NCI-H2107 (cell line): ENCODE measurements at regions not wholly inside any gene's neighbourhood (a gene's known extent, or its start where the extent isn't known, plus 50 kb on each side); places are given as distances from the start of the nearest gene placed in this dataset.

Source experiments
- DNase-seq: peaks from one replicate; lab custom pipeline; 2025; lab: John Stamatoyannopoulos, UW

GRCh38 chr2:175463589-175464310, 282.2 kb upstream of the ATP5MC3 start:
- no peak for DNase-seq

- no peak for DNase-seq
Observed at GRCh38 chr2:175463169-175463568, 281.7 kb upstream of the ATP5MC3 start.

- DNase-seq = no peak
Observed at GRCh38 chr2:175462246-175462645, 280.7 kb upstream of the ATP5MC3 start.

GRCh38 chr2:175461839-175462238, 280.3 kb upstream of the ATP5MC3 start:
- no peak for DNase-seq

DNA sequence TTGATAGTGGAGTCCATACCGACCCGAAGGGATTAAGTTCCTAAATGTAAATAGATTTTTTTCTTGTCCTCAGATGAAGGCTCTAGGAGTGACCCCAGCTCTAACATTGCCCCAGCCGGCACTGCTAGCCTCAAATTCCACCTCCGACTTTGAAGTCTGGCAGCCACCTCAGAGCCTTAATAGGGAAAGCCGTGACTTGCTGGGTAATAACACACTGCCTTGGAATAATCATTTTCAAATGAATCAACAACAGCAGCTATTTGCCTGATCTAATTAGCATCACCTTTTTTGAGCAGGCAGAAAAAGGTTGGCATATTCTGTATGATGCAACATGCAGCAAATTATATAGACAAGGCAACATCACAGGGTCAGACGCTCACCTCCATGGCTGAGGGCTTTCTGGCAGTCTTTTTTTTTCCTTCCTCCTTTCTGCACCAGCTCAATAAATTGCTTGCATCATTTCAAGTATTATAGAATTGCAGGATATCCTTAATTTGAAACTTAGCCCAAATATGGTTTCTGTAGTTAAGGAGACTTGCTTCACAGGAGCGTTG, 276.5 kb upstream of the ATP5MC3 start:
- no peak for DNase-seq

GRCh38 chr2:175454953-175455389, 273.5 kb upstream of the ATP5MC3 start:
- no peak for DNase-seq

DNA sequence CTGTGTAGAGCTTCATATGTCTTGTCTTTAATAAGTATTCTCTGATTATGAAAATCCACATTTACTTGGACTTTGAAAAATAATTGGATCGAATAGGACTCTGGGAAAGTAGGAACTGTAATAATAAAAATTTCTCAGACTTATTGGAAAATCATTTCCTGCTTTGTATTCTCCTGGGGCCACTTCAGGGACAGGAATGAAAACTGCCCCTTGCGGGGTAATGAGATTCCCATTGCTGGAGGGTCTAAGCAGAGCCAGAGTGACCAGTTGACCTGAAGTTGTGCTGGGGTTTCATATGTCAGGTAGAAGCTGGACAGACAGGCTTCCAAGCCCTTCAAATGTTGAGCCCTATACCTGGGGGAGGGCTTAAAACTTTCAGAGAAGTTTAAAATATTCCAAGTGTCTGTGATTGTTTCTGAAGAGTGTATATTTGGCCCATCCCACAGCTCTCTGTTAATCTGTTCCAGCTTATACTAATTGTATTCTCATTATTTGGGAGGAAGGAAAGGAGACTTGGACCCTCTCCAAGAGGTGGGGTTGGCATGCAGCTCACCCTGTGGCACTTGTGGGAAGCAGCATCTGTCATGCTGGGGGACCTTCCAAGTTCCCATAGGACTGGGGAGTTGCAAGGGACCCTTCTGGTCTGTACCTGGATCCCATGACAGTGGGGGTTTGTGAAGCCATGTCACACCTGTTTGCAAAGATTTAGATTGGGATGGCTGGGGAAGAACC, 268.7 kb upstream of the ATP5MC3 start:
- no peak for DNase-seq

GRCh38 chr2:175449616-175450015, 268.1 kb upstream of the ATP5MC3 start:
- DNase-seq = no peak

- no peak for DNase-seq
Observed at GRCh38 chr2:175446201-175446600, 264.7 kb upstream of the ATP5MC3 start.

- DNase-seq = no peak
Observed at GRCh38 chr2:175445281-175445680, 263.8 kb upstream of the ATP5MC3 start.

GRCh38 chr2:175442441-175442840, 260.9 kb upstream of the ATP5MC3 start:
- no peak for DNase-seq

DNA sequence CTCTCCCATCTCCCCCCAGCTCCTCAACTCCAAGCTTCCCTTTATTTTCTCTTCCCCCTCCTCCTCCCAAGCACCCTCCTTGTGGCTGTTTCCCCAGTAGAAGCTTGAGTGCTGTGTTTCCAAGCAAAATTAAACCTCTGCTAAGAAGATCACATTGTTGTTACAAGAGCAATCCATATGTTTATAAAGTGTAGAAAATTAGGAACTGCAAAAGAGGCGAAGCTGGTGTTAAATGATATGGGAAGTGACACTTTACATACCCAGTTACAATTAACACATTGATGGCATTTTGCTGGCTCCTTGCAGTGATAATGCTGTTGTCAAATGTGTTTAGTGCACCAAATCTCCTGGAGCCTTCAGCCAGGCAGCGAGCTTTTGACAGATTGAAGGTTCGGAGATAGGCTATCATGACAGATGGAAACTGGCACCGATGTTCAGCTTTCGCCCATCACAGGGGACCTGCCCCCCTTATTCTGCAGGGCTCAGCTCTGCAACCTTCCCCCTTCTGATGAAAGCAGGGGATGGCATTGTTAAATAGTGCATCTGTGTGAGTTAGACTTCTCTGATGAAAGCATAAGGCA, 259.8 kb upstream of the ATP5MC3 start:
- no peak for DNase-seq

DNA sequence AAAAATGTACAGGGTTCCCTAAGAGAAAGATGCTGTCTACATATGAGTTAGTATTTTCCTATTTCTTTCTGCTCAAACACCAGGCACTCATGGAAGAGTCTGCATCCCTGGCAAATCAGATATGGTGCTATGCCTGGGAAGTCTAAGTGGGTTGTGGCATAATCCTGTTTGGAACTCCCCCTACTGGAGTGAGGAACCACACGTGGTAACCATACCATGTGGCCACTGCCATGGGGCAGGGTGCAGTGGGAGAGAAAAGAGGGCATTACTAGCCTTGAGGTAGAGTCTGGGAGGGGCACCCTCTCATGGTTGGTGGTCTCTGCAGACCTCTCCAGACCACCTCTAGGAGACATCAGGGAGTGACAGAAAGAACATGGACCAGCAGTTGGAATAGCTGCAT, 257.9 kb upstream of the ATP5MC3 start:
- DNase-seq = no peak

DNA sequence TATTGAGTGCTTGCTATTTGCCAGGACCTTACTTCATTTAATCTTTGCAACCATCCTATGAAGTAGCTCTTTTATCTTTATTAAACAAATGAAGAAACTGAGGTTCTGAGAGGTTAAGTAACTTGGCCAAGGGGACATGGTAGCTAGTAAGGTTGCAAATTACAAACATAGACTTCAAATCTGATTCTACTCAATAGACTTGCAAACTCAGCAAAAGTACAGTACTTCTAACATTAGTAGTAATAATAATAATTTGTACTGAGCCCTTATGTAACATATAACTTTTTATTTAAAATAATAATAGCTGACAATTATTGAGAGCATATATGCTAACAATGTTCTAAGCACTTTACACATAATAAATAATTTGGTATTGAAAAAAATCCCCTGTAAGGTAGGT, 255.7 kb upstream of the ATP5MC3 start:
- DNase-seq = no peak

GRCh38 chr2:175436076-175436475, 254.6 kb upstream of the ATP5MC3 start:
- DNase-seq = no peak

- no peak for DNase-seq
Observed at GRCh38 chr2:175435012-175435411, 253.5 kb upstream of the ATP5MC3 start.

- no peak for DNase-seq
Observed at GRCh38 chr2:175432793-175433192, 251.3 kb upstream of the ATP5MC3 start.

- peak; percentile 69 for DNase-seq
Observed at GRCh38 chr2:175432021-175432420, 250.5 kb upstream of the ATP5MC3 start.

GRCh38 chr2:175431101-175431946, 249.8 kb upstream of the ATP5MC3 start:
- no peak for DNase-seq

- no peak for DNase-seq
Observed at GRCh38 chr2:175430236-175430635, 248.7 kb upstream of the ATP5MC3 start.

- no peak for DNase-seq
Observed at GRCh38 chr2:175418224-175418835, 236.8 kb upstream of the ATP5MC3 start.
